Activated effector memory CD4-positive, alpha-beta T cell treated with anti-CD3 and anti-CD28 coated beads, Interleukin-2, amount 50 U/mL, for 16 hours (primary cell): ENCODE measurements at regions not wholly inside any gene's neighbourhood (a gene's known extent, or its start where the extent isn't known, plus 50 kb on each side); places are given as distances from the start of the nearest gene placed in this dataset.

Source experiments
- DNase-seq: peaks from one replicate; pipeline ENCODE4 v3.0.0-alpha.2; 2020

DNA sequence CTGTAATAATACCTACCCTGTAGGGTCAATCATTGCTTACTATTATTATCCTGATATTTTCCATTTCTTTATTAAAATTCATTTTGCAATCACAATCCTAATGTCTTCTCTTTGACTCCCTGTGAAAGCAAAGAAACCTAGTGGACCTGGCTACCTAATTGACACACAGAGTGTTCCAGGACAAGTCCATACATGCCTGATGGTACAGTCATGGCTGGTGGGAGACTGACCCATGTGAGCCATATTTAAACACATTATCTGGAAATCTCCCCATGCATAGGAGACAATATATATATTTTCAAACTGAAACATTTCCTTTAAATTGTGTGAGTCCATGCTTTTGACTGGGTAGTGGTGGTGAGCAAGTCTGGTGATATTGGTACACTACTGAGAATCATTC is 230.6 kb upstream of the DACH1 start:
- no peak for DNase-seq

DNA sequence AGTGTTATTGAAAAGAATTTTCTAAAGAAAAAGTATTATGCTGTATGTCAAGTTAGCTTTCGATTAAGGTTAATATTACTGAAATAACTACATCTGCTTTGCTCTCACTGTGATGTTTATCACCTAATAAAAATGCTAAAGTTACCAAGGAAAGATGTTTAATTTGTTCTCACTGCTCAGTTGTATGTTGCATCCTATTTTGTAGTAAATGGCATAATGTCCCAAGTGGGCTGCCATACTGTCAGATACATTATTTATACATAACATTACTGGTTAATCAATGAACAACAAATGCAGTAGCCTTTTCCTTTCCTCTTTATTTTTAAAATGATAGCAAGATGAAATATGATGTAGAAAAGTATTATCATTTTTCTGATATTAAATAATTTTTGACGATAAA is 226.3 kb upstream of the DACH1 start:
- no peak for DNase-seq

DNA sequence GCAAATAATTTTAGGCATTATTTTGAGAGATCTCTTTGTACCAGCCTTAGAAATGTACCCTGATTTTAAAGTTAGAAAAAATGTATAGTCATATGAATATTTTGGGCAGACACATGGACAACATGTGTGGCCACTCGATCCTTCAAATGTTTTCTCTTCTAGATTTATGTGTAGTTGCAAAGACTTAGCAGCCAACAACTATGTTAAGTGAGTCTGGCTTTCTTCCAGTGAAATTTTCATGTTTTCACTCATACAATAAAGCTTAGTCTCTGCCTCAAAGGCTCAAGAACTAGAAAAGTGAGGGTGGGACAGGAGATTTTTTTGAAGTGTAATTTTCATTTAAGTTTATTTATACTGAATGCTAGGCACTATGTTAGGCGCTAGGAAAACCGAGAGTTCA is 207.7 kb upstream of the DACH1 start:
- no peak for DNase-seq

DNA sequence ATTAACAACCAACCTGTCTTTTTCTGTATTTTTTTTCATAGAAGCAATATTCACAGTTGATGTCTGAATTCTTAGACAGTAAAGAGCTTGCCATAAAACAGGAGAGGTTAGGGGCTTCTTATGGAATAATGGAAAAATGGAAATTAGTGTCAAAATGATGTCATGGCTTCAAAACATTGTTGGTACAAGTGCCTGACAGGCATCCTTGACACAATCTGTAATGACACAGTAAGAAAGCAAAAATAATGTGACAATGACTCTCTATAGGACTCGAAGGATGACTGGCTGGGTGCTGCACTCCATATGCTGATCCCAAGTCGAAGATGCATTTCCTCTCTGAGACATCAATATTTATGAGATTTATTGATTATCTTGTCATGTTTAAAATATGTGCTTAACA is 205.3 kb upstream of the DACH1 start:
- no peak for DNase-seq

DNA sequence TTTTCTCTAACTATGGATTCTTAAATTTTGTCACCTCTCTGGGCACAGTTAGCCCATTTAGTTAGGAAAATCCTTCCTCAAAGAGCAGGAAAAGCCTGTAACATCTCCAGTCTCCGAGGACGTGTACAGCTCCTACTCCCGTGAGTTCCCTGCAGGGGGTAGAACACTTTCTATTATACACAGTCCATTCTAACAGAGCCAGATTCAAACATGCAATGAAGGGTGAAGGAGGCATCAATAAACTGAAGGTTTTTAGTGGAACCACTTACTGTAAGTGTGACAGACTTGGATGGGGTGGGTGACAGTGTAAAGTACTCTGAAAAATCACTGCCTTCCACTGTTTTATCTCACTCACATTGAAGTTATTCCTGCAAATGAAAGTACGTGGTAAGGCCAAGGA is 204.7 kb upstream of the DACH1 start:
- no peak for DNase-seq

DNA sequence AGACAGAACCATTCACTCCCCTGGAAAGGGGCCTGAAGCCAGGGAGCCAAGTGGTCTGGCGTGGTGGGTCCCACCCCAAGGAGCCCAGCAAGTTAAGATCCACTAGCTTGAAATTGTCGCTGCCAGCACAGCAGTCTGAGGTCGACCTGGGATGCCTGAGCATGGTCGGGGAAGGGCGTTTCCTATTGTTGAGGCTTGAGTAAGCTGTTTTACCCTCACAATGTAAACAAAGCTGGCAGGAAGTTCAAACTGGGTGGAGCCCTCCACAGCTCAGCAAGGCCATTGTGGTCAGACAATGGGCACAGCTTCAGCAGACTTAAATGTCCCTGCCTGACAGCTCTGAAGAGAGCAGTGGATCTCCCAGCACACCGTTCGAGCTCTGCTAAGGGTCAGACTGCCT is 195.6 kb upstream of the DACH1 start:
- no peak for DNase-seq

DNA sequence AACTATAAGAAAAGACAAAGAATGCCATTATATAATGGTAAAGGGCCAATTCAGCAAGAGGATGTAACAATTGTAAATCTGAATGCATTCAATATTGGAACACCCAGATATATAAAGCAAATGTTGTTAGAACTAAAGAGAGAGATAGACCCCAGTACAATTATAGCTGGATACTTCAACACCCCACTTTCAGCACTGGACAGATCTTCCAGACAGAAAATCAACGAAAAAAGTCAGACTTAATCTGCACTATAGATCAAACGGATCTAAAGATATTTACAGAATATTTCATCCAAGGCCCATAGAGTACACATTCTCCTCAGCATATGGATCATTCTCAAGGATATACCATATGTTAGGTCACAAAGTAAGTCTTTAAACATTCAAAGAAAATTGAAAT is 194.6 kb upstream of the DACH1 start:
- no peak for DNase-seq

DNA sequence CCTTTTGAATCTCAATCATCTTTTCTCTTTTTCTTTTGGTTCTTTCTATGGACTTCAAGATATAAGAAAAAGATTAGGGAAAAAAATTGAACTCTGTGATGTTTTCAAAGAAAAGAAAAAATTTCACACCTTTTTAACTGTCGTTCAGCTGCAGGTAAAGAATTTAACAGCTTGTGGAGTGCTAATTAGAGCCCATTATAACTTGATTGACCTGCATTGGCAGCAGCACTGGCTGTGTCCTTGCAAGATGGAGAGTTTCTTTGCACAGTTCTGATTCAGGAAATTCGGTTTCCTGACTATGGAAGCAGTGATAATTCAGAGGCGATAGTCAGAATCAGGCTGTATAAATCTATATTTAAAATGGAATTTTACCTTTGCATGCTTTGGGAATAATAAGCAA is 183.2 kb upstream of the DACH1 start:
- DNase-seq: no peak

DNA sequence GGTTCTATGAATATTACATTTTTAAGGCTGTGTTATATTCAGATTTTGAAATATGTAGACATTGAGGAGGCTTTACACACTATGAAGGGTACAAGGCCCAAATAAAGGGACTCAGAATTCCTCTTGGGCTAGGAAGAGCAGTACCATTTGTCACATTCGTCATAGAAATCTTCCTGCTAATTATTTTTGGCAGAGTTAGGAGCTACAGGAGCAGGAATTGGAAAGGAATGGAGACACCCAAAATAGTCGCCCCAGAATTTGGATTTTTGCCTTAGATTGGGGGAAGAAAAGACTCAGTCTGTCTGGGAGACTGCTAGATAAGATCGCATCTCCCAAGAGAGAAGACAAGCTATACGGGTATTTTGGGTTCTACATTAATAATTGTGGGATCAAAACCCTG is 176.4 kb upstream of the DACH1 start:
- no peak for DNase-seq

DNA sequence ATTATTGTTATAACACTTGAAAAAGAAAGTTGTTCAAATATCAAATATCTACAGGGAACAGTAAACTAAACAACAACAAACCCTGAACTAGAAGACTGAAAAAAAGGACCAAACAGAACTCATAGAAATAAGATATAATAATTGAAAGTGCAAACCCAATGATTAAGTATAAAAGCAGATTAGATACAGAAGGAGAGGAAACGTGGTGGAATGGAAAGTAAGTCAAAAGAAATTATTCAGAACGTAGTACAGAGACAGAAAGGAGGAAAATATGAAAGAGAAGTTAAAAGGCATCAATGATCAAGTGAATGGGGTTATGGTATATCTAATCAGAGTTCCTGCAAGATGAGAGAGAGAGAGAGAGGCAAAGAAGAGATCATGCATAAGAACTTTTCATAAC is 174.2 kb upstream of the DACH1 start:
- no peak for DNase-seq

DNA sequence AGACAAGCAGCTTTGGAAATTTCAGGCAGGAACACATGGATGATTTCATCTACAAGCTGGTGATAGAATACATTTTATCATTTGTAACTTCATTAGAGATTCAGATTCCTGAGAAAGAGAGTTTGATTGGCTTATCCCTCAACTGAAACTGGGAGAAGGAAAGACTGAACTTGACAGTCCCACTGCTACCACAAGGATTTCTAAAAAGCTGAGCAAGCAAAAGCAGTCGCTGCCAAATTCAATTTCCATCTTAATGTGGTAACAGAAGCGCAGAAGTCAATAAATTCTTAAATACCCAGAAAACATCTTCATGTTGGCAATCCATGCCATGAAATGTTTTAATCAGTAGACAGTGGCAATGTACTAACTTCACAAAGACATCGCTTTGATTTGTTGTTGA is 172.1 kb upstream of the DACH1 start:
- no peak for DNase-seq

DNA sequence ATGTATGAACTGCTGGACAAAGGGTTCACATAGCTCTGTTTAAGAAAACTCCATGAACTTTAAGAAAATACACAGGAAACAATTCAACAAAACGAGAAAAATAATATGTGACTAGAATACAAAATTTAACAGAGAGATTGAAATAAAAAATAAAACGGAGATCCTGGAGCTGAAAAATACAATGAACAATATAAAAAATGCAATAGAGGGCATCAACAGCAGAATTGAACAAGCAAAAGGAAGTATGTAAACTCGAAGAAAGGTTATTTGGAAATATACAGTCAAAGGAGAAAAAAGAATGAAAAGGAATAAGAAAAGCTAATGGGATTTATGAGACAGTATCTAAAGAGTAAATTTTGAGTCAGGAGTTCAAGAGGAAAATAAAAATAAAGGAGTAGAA is 163.0 kb upstream of the DACH1 start:
- DNase-seq: no peak

DNA sequence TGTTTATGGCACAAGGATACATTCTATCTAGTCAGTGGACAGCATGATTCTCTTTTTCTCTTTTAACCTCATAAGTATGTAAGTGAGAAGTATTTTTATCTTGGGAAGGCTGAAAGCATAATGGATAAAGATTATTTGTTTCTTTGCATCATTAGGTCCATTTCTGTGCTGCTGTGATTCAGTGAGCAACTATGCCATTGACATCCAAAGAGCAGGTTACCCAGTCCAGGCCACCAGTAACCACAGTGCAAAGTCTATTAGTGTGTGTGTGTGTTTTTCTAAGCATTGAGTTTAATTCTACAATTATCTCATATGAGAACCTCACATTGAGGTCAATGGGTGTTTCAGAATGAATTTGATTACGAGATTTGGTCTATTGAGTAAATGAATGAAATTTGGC is 158.8 kb upstream of the DACH1 start:
- DNase-seq: no peak

DNA sequence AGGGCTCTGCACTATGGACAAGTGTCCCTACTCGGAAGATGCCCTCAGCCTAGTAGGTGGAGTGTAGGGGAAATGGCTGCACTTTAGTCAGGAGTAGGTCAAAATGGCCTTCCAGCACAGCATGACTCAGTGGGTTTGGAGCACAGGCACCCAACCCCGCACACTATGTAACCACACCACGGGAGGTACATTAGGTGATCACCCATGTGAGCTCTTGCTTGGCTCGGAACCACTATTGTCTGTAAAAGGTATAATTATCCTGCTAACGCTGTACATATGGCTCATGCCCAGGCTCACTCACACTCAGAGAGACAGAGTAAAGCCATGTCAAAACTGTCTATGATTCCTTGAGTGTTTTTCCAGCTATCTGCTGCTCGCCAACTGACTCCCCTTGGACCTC is 156.9 kb upstream of the DACH1 start:
- no peak for DNase-seq

DNA sequence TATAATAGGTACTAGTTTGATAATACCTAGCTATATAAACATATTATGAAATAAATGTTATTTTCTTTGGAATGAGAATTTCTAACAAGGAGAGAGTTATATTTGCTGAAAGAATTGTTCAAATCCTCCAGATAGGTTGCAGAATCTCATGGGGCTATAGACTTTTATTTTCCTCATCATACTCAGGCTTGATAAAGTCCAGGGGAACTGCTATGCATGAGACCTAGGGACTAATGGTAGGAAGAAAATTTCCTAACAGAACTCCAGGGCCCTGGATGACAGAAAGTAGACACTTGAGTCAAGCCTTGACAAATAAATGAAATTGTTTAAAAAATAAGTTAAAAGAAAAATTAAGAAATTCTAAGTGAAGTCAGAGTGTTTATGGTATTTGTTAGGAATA is 138.5 kb upstream of the DACH1 start:
- no peak for DNase-seq

DNA sequence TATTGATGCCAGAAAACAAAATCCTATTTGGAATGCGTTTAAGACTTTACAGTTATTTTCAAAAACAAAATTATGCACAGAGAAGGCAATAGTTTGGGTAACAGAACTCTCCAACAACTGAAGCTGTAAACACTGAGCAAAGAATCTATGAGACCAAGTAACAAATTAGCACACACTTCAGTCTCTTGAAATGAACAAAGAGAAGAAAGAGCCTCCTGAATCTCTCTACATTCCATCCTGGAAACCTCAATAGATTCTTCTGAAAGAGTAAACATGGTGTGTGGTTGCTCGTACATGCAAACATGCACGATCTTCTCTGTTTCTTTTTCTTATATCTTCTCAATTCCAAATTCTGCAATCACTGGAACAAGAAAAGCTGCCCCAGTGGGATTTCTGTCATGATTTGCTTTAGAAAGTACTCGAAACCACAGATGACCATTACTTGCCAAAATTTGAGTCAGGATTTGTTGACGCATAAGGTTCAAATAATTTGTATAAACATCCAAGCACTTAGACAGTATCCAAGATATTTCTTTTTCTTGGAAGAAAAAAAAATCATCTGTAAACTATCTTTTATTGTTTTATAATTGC is 137.9 kb upstream of the DACH1 start:
- no peak for DNase-seq

DNA sequence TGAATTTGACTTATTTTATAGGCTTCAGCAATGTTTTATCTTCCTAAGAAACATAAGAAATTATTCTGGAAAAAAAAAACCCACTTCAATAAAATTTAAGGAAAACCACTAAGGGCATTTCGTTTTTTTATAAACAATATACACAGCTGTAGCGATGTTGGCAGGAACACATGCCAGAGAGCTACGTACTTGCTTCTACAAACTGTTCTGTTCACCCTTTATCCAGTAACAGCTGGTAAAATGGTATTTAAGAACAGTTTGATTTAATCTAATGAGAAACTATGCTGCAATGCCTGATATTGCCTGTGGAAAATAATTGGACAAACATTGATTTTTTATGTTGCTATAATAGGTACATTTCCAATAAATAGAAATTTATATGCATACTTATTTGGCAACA is 137.2 kb upstream of the DACH1 start:
- no peak for DNase-seq

DNA sequence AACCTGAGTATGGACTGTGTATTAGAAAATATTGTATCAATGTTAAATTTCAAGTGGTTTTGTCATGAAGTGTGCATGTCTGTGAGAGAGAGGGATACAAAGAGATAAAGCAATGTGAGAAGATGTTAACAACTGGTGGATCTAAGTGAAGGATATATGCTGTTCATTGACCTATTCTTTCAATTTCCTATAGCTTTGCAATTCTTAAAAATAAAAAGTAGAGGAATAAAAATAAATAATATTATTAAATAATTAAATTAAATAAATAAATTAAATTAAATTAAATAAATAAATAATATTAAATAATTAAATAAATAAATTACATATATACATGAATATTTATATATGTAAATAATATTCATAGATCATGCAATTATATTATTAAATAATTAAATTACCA is 131.2 kb upstream of the DACH1 start:
- DNase-seq: no peak

DNA sequence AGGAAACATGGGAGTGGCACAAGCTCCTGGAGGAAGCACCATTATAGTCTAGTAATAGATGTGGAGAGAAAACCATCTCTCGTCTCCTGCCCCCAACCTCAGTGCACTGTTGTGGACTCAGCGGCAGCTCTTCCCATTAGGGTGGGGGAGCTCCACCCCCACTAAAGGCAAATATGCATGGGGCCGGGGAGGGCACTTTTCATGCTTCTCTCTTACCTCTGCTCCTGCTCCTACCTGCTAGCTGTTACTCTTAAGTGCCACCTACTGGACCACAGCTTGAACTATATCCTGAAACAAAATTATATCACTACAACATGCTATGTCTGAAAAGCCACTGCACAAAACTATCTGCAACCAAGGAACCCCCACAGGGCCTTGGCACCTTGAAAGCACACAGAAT is 112.6 kb upstream of the DACH1 start:
- no peak for DNase-seq

DNA sequence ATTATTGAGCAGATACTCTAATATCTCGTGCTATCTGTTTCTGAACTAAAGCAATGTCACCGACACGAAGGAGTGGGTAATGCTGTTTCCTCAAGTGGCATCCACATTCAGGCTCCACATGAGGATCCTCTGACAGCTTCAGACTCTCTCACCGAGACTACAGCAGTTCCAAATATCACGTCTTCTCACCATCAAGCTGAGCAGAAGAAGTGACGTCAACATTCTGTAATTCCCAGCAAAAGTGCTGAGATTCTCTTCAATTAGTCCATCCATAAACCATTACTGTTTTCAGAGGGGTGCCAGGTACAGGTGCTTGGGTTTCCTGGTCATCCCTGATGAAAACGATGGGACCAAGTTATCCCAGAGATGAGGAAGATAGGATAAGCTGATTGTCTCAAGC is 110.0 kb upstream of the DACH1 start:
- DNase-seq: no peak

DNA sequence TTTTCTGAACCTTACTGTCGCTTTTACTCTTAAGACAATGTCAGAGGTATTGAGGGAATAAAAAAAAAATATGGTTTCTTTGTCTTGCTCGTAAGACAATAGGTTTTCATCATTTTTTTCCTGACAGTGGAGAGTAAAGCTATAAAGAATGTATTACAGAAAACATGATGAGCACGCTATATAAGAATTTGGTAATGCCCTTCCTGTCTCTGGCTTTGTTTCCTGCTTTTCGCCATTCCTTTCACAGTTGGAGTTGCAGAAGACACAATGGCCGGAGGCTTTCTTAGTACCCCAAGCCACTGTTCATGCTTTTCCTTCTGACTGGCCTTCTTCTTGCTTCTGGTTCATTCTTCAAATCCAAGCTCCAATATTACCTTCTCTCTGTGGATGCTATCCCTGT is 101.0 kb upstream of the DACH1 start:
- no peak for DNase-seq

DNA sequence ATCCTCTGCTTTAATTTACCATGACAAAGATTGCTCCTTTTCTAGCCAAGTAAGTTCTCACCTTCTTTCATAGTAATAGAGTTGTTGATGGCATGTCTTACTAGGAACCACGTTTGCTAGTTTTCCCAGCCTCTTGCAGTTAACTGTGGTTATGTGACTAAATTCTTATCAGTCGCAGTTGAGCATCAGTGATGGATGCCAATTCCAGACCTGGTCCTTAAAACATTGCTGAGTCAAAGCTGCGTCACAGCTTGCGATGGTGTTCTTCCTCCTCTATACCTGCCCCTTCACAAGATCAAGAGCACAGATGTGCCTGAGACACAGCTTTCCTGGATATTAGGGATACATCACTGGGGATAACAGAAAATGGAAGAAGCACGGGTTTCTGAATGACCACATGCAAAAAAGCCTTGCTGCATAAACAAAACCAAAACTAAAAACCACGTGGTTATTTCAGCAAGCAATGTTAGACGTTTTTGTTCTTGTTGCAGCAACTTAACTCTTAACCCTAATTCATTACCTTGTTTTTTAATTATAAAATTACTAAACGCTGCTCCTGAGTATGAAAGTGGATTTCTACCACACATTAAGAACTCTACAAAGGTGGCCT is 97.6 kb upstream of the DACH1 start:
- no peak for DNase-seq

DNA sequence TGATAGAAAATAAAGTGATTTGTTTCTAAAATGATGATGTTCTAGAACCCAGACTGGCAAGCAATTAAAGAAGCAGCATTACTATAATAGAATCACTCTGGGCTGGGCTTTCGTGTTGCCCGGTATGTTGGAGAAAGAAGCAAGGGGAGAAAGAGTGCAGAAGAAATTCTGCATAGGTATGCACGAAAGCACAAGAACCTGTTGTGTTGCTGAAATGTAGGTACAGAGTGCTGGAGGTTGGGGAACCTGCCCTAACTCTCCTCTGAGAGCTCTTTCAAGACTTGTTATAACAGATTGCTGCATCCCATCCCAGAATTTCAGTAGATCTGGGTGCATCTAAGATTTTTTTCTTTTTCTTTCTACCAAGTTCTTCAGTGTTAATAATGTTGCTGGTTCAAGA is 95.7 kb upstream of the DACH1 start:
- no peak for DNase-seq

DNA sequence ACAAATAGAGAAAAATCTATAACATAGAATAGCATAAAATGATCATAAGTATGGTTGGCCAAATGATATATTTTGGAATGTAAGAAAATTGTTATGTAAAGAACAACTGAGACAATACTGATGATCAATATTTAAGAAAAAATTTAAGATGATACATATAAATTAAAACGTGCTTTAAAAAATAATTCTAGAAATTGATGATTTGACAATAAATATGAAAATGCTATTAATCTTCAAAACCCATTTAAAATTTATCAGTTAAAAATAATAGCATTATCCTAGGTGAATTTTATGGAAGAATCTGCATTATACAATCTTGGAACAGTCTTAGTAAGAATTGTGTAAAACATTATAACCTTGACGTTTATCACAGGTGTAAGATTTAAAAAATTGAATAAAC is 95.1 kb upstream of the DACH1 start:
- DNase-seq: no peak

DNA sequence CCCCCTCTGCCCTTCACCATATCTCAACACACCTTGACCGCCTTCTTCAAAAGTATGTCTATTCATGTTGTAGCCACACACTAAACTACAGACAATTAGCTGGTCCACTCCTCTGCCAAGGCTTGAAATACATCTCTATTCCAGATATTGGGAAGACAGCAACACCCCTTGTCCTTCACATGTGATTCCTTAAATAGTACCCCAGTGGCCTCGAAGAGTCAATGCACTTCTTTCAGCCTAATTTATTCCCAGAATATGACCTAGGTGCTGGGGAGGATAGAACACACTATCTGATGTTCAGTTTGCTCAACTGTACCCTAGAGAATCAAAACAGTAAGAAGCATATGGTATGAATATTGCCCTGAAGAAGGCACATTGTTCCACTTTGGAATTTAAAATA is 82.4 kb upstream of the DACH1 start:
- no peak for DNase-seq

DNA sequence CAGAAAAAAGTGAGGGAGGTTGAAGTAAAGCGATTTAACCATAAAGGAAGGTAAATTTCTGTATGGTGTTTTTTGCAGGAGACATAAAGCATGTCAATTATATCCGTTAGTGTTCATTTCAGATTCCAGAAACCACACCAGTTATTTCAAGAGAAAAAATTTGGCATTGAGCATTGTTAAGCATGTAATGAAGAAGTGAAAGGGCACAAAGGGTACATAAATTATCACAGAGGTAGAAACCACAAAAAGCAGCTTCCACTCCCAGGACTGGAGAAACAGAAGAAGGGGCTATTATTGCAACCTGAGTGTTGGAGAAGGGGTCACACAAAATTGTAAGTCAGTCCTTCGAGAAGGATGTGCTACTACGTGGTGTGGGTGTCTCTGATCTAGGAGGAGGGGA is 72.2 kb upstream of the DACH1 start:
- DNase-seq: no peak
